ENCODE measurements at regions not wholly inside any gene's neighbourhood (a gene's known extent, or its start where the extent isn't known, plus 50 kb on each side); places are given as distances from the start of the nearest gene placed in this dataset.

DNA sequence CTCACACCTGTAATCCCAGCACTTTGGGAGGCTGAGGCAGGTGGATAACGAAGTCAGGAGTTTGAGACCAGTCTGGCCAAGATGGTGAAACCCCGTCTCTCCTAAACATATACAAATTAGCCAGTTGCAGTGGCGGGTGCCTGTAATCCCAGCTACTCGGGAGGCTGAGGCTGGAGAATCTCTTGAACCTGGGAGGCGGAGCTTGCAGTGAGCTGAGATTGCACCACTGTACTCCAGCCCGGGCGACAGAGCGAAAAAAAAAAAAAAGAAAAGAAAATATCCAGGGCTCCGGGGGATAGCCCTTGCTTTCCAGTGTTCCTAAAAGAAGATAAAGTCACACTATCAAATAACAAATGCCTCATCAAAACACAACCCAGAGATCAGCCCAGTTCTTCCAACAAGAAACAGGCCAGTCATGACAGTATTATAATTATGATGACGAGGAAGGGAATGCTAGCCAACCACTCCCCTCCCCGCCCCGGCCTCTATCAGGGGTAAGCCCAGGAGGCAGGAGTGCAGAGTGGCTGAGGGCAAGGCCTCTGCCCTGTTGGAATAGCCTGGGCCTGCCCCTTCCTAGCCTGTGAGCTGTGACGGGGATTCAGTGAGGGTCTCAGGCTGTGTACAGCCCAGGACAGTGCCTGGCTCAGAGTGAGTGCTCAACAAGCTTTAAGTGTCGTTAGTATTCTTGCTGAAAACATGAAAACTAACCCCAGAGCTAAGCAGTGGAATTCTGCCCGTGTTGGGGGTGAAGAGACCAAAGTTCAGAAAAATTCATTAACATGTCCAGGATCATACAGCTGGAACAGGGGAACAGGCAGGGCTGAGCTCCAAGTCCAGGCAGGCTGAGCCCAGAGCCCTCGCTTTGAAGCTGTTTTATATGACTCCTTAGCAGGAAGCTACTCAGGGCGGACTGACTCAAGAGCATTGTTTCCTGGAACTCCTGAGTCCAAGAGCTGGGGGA lies 54.3 kb downstream of the FAM241B start:
- DNase-seq (ENCODE audit: low spot score): no peak

DNA sequence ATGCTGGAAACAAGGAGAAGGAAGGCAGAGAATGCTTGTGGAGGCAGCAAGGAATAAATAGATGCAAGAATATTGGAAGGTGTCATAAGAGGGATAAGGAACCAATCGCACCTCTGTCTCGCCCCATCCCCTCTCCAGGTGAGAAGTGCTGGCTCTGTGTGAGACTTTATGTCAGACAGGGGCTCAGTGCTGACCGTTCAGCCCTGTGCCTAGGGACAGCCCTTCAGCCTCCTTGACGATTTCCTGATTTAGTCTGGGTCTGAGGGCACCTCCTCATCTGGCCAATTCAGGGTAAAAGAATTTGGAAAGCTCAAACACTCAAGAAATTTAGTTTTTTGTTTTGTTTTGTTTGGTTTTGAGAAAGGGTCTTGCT lies 54.9 kb downstream of the FAM241B start:
- no peak for DNase-seq (ENCODE audit: low spot score)

- DNase-seq (ENCODE audit: low spot score): no peak
Measured at GRCh38 chr10:69685426-69685801, 55.4 kb downstream of the FAM241B start.

DNA sequence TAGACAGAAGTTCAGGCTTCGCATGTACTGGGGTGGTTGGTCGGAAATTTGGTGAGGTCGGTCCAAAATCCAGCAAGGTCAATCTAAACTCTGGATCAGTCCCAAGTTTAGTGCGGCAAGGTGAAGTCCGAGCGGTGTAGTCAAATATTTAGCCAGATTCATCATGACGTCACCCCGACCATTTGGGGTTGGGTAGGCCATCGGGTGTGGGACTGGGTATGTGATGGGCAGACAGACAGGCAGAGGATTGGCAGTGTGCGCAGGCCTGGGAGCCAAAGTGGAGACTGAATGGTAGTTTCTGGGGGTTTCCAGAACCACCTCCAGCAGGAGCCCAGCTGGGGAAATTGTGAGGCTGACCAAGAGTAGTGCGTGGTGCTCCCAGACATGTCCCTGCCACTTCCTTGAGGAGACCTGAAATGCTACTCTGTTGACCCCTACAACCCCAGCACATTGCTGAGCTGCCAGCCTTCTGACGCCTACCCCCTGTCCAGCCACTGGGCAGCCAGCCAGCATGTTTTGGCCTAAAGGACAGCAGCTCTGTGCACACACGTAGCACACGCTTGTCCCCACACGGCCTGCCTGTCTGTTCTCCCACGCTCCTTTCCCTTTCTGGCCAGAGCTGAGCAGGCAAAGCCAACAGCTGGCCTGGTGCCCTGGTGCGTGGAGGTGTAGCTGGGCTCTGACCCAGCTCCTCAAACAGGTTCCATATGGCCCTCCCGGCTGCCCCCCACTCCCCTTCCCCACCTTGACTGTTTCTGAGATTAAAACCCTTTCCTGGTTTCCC lies 55.9 kb downstream of the FAM241B start:
- no peak for DNase-seq (ENCODE audit: low spot score)

DNA sequence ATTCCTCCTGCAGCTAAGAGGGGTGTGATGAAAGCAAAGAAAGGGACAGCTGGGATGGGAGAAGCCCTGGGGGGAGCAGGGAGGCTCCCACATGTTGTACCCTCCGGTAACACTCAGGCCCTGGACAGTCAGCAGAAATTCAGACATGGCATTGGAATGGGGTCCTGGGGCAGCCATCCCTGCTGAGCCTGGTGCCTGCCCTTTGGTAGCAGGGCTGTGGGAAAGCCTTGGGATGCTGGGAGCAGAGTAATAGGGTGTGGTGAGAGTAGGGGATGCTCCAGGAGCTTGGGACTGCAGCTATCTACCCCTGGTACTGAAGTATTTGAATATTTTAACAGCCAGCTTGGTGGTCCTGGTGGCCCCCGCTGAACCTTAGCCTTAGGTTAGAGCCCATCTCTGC lies 56.8 kb downstream of the FAM241B start:
- no peak for DNase-seq (ENCODE audit: low spot score)

- DNase-seq (ENCODE audit: low spot score): no peak
Measured at GRCh38 chr10:69687426-69687825, 57.4 kb downstream of the FAM241B start.

DNA sequence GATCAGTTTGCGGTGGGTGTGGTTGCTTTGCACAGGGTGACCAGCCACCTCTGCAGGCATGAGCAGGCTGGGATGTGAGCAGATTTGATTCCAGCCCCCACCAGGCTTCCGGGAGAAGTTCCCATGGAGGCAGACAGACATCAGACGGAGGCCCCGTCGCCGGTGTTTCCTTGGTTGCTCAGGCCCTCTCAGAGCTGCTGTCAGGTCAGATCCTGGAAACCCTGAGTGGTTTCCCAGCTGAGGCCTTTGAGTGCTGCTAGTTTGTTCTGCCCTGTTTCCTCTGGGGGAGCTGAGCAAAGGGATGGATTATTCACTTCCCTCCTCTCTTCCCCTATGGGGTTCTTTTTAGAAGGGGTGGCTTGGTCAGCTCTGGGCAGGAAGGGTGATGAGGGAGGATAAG lies 62.2 kb downstream of the FAM241B start:
- DNase-seq (ENCODE audit: low spot score): no peak

DNA sequence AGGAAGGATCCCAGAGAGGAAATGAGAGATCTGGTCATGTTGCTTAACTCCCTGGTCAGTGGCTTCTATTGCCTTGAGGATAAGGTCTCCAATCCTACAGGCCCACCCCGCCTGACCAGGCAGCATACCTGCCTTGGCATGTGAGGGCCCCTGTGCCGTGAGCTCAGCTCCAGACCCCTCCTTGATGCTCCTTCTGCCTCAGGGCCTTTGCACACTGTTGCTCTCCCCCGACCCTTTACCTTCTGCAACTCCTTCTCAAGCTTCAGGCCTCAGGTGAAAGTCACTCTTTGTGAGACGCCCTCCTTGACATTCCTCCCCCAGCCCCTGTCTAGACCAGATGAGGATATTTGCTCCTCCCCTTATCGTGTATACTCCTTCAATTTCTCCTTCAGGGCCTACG lies 62.8 kb downstream of the FAM241B start:
- no peak for DNase-seq (ENCODE audit: low spot score)

DNA sequence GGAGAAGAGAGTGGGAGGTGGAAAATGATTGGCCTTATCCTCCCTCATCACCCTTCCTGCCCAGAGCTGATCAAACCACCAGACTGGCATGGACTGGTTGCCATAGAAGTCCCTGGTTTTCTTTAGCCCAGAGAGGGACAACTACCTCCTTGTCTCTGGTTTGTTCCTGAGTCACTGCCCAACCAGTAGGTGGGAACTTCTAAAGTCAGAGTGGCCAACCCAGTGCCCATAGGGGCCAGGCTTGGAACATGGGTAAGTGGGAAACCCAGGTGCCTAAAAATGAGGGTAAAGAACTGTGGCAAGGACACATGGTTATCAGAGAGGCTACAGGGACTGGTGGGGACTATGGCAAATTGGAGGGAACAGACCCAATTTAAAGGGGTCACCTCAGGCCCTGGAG lies 63.8 kb downstream of the FAM241B start:
- no peak for DNase-seq (ENCODE audit: low spot score)

DNA sequence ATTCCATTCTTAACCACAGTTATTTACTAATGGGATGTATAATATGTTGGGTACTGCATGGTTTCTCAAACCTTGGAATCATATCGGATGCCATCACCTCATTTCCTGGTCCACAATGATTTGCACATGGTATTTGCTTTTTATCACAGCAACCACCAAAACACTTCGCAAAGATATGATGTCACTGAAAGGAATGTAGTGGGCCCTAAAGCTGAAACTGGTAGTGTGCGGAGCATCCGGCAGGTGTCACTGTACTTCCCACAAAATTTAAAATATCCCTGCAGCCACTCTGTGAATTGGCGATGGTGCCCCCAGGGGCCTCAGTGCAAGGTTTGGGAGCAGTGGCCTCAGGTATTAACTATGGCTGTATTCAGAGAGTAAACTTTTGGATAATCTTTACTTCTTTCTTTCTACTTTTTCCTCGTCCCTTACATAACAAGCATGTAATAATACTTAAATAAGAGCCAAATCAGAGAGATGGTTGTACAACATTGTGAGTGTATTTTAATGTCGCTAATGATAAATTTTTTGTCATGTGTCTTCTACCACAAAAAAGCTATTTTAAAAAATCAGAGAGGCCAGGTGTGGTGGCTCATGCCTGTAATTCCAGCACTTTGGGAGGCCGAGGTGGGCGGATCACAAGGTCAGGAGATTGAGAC lies 66.2 kb downstream of the FAM241B start:
- DNase-seq (ENCODE audit: low spot score): peak; percentile 91

DNA sequence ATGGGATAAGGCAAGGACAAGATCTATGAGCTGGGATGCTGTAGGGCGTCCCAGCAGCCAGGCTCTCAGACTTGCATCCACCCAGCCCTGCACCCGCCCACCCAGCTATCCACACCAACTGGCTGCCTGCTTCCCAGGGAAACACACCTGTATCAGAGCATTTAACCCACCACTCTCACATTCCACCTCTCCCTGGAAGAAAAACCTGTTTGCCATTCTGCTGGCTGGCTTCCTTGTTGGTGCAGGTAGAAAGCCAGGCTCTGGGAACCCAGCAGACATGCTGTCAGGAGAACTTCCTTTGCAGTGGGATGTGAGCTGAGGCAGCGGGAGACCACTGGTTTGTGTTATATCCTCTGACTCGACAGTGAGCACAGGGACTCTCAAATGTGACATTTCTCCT lies 67.0 kb downstream of the FAM241B start:
- DNase-seq (ENCODE audit: low spot score): no peak

DNA sequence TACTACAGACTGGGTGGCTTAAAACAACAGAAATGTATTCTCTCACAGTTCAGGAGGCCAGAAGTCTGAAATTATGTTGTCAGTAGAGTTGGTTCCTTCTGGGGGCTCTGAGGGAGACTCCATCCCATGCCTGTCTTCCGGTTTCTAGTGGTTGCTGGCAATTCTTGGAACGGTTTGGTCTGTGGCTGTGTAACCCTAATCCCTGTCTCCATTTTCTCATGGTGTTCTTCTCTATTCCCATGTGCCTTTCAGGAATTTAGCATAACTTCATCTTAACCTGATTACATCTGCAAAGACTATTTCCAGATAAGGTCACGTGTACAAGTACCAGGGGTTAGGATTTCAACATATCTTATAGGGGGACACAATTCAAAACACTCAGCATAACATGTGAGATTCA lies 73.2 kb downstream of the FAM241B start:
- no peak for DNase-seq (ENCODE audit: low spot score)

GRCh38 chr10:69703766-69704630 lies 74.0 kb downstream of the FAM241B start:
- DNase-seq (ENCODE audit: low spot score): peak; percentile 24

- no peak for DNase-seq (ENCODE audit: low spot score)
Measured at GRCh38 chr10:69709366-69709941, 79.4 kb downstream of the FAM241B start.

GRCh38 chr10:69710008-69710888 lies 80.2 kb downstream of the FAM241B start:
- DNase-seq (ENCODE audit: low spot score): no peak

DNA sequence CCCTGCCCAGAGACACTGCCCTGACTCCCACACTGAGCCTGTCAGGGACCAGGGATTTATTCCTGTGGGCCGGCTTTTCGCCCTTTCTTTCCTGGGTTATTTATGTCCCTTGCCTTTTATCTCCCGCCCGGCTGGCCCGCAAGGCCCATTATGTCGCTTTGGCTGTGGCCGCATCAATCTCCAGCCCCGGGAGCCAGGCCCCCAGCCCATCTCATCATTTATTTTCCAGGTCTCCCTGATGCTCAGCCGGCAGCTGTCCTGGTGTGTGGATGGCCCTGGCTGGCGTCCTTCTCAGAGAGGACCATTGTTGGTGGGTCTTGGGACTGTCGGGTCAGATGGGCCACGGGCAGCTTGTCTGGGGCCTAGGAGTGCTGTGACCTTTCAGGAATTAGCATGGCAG lies 82.3 kb downstream of the FAM241B start:
- DNase-seq (ENCODE audit: low spot score): no peak

DNA sequence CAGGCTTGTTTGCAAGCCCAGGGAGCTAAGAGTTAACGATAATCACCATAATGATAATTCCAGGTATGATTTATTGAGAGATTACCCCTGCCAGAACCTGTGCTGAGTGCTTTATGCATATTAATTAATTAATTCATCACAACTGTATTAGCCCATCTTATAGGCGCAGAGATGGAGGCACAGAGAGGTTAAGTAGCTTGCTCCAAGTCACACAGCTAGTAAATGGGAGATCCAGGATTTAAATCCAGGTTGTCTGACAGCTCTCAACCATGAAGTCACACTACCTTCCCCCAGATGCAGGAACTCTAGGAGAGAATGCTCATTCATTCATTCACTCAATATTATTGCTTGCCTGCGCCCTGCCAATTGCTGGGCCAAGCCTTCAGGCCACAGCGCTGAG lies 84.5 kb downstream of the FAM241B start:
- DNase-seq (ENCODE audit: low spot score): no peak

- DNase-seq (ENCODE audit: low spot score): no peak
Measured at GRCh38 chr10:69715156-69715898, 85.3 kb downstream of the FAM241B start.

GRCh38 chr10:69715899-69716606 lies 85.7 kb upstream of the COL13A1 start:
- no peak for DNase-seq (ENCODE audit: low spot score)
